ENCODE measurements at regions not wholly inside any gene's neighbourhood (a gene's known extent, or its start where the extent isn't known, plus 50 kb on each side); places are given as distances from the start of the nearest gene placed in this dataset.

DNA sequence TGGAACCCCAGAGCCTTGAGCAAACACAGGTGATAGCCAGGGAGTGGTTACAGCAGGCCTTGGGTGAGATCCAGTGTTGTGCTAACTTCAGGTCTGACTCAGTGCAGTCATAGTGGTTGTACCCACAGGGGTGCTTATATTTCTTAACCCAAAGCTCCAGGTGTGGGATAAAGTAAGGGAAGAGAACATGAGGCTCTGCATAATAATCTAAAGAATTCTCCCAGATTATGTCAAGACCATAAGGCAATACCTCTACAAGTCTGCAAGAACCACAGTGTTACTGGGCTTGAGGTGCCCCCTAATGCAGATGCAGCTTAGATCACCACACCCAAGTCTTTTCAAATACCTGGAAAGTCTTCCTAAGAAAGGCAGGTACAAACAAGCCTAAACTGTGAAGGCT, 485.4 kb downstream of the RFC3 start:
- intact Hi-C loops (cut with micrococcal nuclease), result no loop called here

GRCh38 chr13:34307607-34308006, 489.7 kb downstream of the RFC3 start:
- intact Hi-C loops (cut with micrococcal nuclease), result no loop called here

DNA sequence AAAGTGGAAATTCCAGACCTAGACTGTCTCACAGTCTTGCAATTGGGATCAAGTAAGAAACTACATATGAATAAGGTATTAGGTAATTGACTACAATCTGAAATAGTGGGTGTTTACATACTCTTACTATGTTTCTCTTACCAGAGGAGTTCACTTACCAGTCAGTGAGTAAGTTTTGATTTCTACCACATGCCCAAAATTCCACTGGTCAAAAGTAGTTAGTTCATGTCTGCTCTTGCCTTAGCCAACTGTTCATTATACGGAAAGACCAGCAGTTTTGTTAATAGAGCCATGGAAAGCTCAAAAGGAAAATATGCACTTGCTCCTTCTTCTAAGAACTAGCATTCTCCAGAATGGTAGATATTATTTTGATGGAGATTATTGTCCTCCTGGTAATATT, 490.8 kb downstream of the RFC3 start:
- intact Hi-C loops (cut with micrococcal nuclease), result no loop called here

DNA sequence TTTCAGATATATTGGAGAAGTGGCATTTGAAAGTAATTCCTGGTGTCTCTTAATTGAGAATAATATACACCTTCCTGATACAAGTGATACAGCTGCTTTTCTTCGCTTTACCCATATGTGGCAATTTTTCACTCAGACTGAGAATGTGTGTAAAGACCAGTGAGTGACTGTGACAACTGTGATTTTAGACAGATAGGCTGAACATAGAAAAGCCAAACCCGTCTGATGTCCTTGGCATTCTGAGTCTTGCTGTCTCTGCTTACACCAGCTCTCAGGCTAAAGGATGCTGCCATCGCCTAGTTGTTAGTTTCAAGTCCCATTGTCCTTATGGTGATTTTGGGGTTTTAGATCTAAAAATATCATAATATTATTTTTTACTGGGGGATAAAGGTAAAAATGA, 492.6 kb downstream of the RFC3 start:
- intact Hi-C loops (cut with micrococcal nuclease), result no loop called here

DNA sequence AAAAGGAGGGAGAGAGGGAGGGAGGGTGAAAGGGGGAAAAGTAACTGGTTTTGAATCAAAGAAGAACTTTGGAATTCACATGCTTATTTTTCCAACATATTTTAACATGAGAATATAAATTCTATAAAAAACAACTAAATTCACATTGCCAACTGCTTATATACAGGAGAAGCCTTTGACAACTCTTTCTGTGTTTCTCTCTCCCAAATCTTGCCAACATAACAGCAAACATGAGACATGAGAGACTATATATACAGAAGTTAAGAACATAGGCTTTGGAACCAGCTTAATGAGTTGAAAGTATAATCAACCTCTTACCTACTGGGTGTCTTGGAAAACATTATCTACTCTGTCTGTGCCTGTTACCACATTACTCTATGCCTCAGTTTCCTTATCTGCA, 493.3 kb downstream of the RFC3 start:
- intact Hi-C loops (cut with micrococcal nuclease), result no loop called here

GRCh38 chr13:34312578-34312977, 494.6 kb downstream of the RFC3 start:
- intact Hi-C loops (cut with micrococcal nuclease), result no loop called here

GRCh38 chr13:34320084-34320483, 502.1 kb downstream of the RFC3 start:
- intact Hi-C loops (cut with micrococcal nuclease), result no loop called here

- intact Hi-C loops (cut with micrococcal nuclease), result no loop called here
Measured at GRCh38 chr13:34322014-34322742, 504.2 kb downstream of the RFC3 start.

DNA sequence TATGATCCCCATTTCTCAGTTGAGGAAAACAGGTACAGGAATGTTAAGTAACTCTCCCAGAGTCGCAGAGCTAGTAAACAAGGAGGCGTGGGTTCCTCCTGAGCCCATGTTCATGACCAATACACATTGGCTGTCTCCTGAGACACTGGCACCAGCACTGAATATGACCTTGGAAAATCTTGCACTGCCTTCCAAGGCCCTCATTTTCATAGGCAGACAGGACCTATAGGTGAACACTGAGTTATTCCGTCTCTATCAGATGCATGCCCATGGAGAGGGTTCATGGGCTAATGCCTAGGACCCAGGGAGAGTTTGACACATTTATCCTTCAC, 504.8 kb downstream of the RFC3 start:
- intact Hi-C loops (cut with micrococcal nuclease), result no loop called here

- intact Hi-C loops (cut with micrococcal nuclease), result no loop called here
Measured at GRCh38 chr13:34335014-34336007, 517.4 kb downstream of the RFC3 start.

GRCh38 chr13:34338102-34338501, 520.2 kb downstream of the RFC3 start:
- intact Hi-C loops (cut with micrococcal nuclease), result no loop called here

DNA sequence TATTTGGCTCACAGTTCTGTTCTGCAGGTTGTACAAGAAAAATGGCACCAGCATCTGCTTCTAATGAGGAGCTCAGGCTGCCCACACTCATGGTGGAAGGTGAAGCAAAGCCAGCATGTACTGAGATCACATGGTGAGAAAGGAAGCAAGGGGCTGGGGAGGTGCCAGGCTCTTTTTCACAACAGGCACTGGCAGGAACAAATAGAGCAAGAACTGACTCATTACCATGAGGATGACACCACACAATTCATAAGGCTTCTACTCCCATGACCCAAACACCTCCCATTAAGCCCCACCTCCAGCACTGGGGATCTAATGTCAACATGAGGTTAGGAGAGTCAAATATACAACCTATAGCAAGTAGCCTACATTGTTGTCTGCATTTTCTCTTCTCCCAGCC, 522.6 kb downstream of the RFC3 start:
- intact Hi-C loops (cut with micrococcal nuclease), result no loop called here

DNA sequence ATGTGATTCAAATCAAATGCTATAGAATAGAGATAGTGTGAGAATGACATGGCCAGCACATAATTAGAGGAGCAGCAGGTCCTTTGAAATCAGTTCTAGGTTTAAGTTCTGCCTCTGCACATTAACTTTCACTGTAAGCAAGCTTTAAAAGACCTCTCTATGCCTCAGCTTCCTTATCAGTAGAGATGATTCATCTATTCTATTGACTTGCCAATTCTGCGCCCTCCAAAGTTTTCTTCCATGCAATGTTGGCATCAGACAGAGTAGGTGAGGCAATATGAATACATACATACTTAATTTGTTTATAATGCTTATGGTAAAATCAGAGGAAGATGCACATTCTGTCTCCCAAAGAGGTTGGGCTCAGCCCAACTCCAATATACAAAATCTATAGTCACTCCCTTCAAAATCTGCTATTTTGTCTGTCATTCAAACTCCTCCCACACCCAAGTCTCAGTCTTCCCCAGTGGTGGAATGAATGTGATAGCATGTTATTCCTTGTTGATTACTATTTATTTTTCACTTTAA, 525.5 kb downstream of the RFC3 start:
- intact Hi-C loops (cut with micrococcal nuclease), result no loop called here

DNA sequence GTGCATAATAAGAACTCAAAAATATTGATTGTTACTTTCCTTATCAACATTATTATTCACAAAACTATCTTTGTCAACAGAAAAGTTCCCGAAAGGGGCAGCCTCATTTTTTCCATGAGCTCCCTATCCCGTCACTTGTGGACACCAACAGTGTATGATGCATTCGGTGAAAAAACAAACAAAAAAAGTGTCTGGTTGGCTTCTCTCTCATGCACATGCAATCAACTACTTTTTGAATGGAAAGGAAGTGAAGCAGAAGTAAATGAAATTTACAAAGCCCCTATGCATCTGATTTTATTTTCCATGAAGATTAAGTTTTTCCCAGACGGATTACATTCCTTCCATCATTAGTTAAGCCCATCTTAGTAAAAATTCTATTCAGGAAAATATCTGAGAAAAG, 526.9 kb downstream of the RFC3 start:
- intact Hi-C loops (cut with micrococcal nuclease), result no loop called here

GRCh38 chr13:34345258-34345965, 527.5 kb downstream of the RFC3 start:
- intact Hi-C loops (cut with micrococcal nuclease), result no loop called here

- intact Hi-C loops (cut with micrococcal nuclease), result no loop called here
Measured at GRCh38 chr13:34346626-34347025, 528.7 kb downstream of the RFC3 start.

DNA sequence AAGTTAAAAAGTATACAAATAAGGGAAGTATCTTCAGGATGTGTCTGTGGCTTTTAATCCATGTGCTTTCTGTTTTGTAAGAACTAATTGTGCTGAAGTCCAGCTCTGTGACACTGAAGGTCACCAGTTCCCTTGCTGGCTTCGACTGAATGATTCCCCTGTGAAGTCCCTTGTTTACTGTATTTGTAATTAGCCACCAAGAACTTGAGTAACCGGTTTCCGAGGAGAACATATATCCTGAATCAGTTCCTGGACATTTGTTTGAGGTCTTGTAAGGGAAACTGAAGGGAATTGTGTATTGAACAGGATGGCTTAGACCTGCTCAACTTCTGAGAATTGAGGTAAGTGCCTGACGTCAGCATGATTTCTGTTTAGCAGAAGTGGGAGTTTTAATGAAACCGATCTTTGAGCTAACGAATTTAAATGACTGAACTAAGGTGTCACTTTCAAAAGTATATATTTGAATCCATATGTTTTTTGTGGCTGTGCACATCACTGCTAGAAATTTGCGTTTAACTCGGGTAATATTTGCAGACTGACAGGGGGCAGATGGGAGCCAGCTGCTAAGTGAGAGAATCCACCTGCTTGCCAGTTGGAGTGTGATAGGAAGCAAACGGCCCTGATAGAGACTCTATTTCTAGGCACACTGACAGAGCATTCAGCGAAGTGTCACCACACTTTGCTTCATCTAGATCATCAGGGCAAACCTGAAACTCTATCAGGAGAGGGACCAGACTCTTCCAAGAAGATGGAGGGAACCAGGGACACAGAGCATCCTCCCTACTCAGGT, 530.0 kb downstream of the RFC3 start:
- intact Hi-C loops (cut with micrococcal nuclease), result no loop called here

GRCh38 chr13:34349091-34349722, 531.3 kb downstream of the RFC3 start:
- intact Hi-C loops (cut with micrococcal nuclease), result no loop called here

- intact Hi-C loops (cut with micrococcal nuclease), result no loop called here
Measured at GRCh38 chr13:34350671-34351070, 532.7 kb downstream of the RFC3 start.

GRCh38 chr13:34351134-34351533, 533.2 kb downstream of the RFC3 start:
- intact Hi-C loops (cut with micrococcal nuclease), result no loop called here

DNA sequence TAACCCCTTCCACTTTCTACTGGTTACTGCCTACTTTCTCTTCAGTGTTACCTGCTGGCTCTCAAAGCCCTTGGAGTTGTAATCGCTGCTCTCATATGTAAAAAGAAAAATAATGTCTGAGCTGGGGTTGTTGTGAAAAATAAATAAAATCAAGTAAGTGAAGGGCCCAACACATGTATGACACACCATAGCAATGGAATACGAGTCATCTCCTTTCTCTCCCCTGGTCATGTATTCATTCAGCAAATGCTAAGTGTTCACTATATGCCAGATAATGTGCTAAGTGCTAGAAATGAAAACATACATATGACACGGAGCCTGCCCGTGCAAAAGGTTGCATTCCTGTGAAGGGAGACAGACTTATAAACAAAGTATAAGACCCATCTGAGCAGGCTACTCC, 535.0 kb downstream of the RFC3 start:
- intact Hi-C loops (cut with micrococcal nuclease), result no loop called here

All from T-helper 1 cell treated with Interleukin-12 subunit alpha and Interleukin-12 subunit beta and Interleukin-4 antibody, amounts not matched to agents 30 ng/mL and 1 ng/mL, for 36 hours (primary cell).